SIG-M5 treated with dmso at 0.1 percent for 504 hours (cell line): ENCODE measurements at regions not wholly inside any gene's neighbourhood (a gene's known extent, or its start where the extent isn't known, plus 50 kb on each side); places are given as distances from the start of the nearest gene placed in this dataset.

Experiments
- DNase-seq: peaks from one replicate; lab custom pipeline; 2025; ENCODE audit not compliant: unreplicated experiment; lab: John Stamatoyannopoulos, UW

DNA sequence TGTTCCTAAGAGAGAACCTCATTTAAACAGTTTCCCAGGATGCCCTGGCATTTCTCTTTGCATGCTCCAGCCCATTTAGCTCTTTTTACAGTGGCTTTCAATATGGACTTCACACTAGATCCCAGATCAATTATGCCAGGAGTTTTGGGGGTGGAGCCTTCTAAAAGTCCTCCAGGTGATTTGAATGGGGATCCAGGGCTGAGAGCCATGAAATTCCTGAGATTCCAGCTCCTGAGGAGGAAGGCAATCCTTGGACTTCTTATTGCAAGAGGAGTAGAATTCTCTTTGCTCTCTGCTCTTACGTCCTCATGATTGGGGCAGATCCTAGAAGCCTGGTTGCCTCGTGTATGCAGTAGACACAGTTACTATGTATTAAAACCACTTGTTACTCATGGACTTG is 184.2 kb downstream of the DHX35 start:
- no peak for DNase-seq

DNA sequence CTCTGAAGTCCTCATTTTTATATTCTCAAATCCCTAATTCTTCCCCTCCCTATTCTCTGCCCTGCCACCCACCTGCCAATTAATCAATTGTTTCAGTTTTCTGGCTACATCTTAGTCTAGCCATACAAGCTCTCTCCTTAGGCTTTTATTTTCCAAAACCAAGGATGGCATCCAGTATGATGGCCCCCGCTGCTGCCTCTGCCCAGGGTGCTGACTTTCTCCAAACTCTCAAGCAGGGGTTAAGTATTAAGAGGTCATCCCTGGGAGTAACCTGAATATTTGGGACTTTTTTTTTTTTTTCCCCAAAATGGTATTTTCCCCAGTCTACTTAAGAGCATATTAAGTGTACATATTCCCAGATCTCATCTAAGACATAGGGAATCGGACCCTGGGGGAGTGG is 183.8 kb downstream of the DHX35 start:
- no peak for DNase-seq

DNA sequence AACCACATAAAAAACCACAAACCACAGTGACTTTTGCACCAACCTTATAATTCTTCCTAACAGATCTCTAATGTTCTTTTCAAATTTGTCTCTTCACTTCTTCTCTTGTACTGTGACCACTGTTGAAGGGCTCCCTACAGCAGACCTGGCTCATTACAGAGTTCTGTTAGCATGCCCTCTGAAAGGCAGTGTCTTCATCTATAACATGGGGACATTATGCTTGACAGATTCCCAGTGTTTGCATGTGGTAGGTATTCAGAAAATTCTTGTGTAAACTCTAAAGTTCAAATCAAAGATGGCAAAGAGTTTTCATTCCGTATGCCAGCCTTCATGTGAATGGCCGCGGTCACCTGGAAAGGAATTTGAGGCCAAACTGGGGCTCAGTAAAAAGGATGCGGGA is 182.6 kb downstream of the DHX35 start:
- DNase-seq, result no peak

DNA sequence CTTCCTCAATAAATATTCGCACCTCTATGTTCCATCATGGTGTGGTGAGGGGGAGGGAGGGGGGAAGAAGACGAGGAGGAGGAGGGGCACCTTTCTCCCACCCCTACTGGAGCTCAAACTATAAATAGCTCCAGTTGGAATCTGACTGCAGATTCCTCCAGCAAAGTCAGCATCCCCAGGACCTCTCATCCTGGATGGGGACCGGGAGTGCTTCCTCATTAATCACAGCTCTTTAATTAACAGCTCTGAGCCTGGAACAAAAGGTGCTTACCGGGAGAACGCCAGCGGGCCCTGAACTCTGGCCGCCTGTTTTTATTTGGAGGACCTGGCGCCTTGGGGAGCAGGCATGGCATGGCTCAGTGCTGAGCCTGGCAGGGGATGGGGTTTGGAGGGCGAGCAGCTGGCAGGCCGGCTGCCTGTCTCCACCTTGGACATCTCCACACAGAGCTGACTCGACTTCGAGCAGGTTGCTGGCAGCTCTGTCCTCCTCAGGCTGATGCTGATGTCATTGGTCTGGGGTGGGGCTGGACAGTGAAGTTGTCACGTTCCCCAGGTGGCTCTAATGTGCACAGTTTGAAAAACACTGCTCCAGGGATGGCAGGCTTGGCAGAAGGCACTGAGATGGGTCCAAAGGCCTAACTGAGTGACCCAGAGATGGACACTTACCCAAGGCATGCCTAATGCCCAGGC is 180.4 kb downstream of the DHX35 start:
- no peak for DNase-seq

DNA sequence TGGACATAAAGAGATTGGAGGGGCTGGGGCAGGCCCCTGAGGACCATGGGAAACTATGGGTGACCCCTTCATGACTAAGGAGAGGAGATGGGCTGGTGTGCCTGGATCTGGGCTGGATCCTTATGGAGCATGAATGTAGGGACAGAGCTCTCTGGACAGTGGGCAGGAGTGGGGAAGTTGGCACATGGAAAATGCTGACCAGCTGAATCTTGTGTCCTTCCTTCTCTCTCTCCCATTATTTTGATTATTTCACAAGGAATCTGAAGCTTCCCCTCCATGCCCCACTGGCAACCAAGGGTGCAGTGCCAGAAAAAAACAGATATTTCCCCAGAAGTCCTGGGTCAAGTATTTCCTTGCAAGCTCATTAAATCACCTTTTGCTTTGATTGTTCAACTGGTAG is 175.2 kb downstream of the DHX35 start:
- no peak for DNase-seq

DNA sequence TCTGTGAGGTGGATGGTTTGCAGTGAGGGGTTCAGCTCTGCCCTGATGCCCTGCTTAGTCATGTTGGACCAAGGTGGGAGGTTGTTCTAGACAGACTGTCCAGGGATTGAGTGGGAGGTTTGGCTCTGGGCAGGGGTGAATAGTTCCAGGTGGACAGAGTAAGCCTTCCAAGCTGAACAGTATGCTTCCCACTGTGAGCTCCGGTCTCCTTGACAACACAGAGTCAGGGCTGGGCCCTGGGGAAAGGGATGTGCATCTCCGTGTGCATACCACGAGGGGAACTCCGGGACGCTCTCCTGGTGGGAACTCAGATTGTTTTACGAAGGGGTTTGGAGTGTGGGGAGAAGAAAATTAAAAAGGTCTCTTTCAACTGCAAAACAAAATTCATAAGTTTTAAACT is 174.7 kb downstream of the DHX35 start:
- no peak for DNase-seq

DNA sequence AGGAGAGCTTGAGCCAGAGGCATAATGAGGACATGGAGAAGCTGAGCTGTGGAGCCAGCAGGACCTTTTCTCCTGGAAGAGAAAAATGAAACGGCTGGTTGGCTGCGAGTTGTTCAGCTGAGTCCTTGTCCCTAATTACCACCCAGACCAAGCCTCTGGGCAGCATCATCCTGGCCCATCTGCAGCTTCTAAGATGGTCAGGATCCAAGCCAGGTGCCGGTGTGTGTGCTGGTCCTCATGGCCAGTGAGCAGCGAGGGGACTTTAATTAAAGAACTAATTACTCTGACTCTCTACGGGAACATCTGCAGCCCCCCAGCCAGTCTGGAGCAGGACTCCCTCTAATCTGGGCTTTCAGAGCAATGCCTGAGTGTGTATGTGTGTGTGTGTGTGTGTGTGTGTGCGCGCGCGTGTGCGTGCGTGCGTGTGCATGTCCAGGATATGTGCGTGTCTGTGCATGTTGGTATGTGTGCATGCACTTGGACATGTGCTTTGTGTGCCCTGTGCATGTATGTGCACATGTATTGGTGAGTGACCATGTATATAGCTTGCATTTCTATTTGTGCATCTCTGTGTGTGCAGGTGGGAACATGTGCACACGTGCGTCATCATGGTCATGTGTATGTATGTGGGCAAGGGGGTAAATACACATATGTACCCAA is 173.9 kb downstream of the DHX35 start:
- no peak for DNase-seq

DNA sequence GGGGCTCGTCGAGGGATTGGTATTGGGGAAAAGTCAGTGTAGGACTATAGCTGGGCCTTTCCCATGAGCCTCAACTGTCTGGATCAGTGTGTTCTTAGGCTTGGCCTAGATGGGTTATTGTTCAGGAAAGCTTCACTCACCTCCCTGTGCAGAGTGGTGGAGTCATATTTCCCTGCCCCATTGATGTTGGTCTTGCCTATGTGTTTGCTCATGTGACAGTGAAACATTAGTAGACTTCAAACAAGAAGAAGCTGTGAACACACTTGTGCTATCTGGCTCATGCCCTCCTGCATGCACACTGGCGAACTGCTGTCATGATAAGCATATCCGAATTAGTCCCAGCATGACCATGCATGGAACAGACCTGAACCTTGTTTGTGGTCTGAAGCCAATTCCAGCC is 171.1 kb downstream of the DHX35 start:
- no peak for DNase-seq

DNA sequence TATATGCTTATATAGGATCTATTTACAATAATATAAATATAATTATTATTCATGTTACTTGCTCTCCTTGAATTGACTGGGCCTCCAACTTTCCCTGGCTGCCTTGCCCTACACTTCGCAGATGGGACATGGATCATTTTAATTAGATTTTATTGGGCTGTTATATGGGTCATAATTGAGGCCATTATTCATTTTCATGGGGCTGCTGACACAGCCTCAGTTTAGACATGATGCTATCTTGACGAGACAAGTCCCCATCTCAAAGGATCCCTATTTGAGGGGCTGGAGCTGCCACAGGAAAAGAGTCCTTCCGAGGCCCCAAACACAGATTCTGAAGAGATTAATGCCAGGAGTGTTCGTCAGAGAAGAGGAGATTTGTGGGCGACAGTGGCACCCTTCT is 170.4 kb downstream of the DHX35 start:
- DNase-seq, result no peak

DNA sequence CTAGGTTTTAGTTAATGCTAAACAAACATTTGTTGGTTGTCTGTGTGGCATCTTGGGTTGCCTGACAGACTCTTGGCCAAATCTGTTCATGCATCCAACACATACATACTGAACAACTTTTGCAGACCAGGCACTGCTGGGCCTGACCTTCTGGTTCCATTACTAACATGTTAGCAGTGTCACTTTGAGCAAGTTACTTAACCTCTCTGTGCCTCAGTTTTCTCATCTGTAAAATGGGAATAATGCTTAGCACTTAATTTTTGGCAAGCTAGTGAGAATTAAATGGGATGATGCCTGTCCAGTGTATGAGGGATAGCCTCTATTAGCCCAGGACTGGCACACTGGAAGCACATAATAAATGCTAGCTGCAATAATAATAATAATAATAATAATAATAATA is 169.9 kb downstream of the DHX35 start:
- no peak for DNase-seq

DNA sequence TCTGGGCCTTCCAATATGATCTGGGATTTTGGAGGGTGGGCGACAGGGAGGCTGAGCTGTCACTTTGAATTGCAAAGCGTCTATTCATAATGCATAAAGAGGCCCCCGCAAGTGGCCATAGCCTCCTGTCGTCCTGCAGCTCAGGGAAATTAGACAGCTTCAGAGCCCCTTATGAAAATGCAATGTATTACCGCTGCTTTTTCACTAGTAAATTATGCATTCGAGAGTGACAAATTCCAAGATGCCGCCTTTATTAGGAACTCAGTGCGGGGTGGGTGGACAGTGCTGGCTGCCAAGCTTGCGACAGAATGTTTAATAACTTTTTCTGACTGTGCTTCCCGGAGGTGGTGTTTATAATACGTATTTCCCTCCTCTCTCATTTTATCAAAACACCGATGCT is 168.5 kb downstream of the DHX35 start:
- no peak for DNase-seq

DNA sequence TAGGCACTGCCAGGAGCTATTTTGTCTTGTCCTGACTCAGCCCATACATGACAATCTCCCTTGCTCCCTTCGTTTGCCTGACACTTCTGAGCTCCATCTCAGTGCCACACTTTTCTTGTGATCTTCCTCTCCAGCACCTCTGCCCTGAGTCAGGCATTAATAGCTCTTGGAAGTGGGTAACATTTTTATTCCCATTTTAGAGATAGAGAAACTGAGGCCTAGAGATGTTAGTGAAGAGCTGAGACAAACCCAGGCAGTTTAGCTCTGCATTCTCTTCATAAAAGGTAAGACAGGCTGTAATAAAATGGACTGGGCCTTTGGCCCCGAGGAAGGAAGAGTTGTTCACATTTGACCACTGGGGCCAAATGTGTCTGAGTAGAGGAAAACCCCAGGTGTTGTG is 167.4 kb downstream of the DHX35 start:
- no peak for DNase-seq

DNA sequence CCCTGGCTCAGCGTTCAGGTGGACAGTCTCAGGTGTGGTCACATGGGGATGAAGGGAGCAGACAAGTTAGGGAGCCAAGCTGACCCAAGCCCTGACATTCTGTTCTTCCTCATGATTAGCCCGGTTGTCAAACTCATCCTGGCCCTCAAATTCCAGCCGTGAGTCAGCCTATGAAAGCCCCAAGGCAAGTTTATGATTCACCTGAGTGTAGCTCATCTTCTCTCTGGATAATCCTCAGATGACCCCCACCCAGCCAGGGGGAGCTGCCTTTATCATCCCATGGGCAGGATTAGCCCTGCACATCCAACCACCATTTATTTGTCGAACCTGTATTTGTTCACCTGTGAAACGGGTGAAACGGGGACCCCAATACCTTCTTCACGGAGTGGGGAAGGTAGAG is 161.9 kb downstream of the DHX35 start:
- no peak for DNase-seq

DNA sequence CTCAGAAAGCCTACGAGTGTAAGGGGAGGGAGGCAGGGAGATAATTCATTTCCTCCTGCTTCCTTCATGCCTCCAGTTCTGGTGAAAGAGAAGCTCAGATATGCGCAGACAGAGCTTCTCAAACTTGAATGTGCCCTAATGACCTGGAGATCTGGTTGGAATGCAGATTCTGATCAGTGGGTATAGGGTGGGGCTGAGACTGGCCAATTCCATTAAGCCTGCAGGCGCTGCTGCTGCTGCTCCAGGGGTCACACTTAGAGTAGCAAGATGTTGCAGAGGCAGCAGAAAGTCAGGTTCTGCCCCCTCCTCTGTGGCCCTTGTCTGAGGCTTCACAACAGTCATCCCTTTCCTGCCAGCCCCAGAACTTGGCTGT is 161.0 kb downstream of the DHX35 start:
- no peak for DNase-seq

DNA sequence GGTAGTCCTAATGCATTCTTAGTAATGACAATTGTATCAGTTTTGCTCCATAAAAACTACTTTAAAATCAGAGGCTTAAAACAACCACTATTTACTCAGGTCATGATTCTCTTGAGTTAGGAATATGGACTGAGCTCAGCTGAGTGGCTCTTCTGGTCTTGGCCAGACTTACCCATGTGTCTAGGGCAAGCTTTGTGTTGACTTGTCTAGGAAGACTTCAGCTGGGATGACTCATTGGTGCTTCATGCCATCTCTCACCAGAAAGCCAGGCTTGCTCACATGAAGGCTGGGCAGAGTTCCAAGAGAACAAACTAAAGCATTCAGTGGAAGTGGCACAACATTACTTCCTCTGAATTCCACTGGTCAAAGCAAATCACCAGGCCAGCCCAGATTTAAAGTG is 155.3 kb downstream of the DHX35 start:
- DNase-seq, result peak; percentile 8

DNA sequence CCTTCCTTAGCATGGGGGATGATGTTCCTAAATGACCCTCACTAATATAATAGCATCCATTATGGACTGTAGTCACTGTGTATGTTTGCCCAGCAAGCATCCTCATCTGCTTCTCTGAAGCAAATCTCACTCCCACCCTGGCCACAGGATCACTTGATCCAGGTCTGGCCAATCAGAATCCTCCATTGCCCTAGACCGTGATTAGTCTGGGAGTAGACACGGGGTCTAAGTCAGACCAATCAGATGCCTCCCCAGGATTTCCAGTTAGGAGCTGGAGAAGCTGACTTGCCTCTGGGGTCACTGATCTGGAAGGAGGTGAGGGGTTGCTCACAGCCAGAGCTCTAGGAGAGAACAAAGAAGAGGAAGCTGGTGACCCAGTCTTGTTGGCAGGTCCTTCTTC is 153.9 kb downstream of the DHX35 start:
- no peak for DNase-seq

DNA sequence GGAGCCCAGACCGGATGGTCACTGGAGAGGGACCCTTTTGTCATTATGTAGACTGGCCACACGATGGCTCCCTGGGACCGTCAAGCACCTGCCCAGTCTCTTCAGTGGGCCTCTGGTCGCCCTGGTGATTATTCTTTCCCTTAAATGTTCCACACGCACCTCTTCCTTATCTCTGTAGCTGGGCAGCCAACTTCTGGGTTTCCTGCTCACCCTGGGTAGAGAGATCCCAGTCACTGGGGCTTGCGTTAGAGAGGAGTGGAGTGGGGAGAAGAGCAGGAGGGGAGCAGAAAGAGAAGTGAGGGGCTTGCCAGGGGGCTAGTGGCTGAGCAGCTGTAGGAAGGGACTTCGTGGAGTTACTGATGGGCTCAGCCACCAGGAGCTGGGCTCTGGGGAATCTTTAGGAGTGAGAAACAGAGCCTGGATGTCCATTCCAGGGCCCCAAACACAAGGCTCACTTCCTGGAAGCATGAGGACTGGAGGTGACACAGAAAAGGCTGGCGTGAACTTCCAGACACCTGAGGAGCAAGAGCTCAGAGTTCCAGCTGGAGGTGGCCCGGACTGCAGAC is 150.1 kb downstream of the DHX35 start:
- DNase-seq, result peak; percentile 57

DNA sequence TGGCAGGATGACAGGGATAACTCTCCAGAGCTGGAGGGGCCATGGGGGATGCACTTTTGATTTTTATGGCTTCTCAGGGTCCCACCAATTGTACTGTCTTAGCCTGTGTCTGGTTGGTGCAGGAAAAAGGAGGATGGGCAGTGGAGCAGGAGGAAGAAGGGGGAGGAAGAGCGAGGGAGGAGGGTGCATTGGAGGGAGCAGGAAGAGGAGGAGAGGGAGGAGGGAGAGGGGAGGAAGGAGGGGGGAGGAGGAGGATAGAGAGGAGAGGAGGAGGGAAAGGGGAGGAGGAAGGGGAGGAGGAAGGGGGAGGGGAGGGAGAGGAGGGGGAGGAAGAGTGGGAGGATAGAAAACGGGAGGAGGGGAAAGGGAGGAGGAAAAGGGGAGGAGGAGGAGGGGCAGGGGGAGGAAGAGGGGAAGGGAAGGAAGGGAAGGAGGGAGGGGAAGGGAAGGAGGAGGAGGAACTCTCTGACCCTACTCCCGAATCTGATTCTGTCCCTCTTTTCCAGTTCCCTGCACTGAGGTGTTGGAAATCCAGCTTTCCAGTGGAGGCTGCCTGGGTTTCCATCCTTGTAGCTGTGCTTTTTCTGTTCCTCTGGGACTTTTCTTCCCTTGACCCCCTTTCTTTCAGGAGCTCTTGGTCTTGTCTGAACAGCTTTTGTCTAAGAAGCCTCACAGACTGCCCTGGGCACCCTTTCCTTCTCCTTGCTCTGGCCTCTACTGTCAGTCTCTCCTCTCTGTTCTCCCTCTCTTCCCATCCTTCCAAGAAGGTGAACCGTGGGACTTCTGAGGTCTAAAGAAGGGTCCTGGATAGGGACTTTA is 149.4 kb downstream of the DHX35 start:
- DNase-seq, result no peak

DNA sequence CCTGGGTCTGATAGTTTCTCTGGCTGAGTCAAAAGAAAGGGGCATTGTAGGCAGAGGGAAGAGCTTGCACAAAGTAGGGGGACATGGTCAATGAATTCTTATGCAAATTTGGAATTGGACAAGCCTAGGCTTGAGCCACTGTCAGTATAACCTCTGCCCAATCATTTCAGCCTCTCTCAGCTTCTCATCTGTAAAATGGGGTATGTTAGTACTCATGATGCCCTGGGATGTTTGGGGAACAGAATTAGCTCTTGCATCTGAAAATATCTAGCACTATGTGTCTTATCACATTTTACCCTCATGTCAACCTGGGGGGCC is 148.6 kb downstream of the DHX35 start:
- DNase-seq, result no peak

DNA sequence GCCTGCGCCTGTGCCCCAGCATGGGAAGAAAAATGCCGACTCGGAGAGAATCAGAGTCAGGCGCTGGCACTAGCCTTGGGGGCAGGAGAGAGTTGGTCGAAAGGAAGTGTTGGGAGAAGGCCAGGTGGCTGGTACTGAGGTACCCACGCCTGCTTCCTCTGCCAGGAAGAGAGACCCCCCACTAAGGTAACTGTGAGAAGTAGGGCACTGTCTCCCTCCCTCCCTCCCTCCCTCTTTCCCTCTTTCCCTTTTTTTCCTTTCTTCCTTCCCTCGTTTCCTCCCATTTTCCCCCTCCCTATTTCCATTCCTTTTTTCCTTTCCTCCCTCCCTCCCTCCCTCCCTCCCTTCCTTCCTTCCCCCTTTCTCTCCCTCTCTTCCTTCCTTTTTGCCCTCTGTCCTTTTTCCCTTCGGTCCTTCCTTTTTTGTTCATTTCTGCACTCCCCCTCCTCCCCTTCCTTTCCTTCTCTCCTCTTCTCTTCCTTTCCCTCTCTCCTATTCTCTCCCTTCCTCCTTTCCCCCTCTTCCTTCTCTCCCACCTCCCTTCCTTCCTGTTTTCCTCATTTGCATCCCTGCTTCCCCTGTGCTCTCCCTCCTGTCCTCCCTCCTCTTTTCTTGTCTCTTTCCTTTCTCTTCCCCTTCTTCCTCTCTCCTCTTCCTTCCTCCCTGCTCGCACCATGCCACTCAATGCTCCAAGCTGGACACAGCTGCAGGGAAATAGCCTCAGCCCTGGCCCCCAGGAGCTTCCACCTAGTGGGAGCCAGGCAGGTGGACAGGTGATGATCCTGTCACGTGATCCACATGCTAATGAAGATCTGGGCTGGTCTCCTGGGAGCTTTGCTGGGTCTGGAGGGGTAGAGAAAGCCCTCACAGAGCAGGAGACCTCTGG is 148.0 kb downstream of the DHX35 start:
- no peak for DNase-seq

DNA sequence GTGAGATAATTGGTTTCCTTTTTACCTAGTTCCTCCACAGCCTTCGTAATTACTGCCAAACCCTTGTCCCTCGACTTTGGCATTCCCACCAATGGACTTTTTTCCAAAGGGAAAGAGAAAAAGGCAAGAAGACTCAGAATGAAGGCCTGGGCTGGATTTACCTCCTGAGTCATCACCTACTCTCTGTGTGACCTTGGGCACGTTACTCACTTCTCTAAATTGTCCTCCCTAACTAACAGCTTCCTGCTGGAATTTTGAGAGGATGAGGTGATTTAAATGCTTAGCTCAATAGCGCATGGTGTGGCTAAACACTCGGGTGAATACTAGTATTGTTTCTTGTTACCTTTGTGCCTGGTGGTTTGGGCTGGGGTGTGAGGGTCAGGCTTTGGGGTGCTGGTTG is 146.6 kb downstream of the DHX35 start:
- DNase-seq, result no peak
